ENCODE measurements at regions not wholly inside any gene's neighbourhood (a gene's known extent, or its start where the extent isn't known, plus 50 kb on each side); places are given as distances from the start of the nearest gene placed in this dataset.

DNA sequence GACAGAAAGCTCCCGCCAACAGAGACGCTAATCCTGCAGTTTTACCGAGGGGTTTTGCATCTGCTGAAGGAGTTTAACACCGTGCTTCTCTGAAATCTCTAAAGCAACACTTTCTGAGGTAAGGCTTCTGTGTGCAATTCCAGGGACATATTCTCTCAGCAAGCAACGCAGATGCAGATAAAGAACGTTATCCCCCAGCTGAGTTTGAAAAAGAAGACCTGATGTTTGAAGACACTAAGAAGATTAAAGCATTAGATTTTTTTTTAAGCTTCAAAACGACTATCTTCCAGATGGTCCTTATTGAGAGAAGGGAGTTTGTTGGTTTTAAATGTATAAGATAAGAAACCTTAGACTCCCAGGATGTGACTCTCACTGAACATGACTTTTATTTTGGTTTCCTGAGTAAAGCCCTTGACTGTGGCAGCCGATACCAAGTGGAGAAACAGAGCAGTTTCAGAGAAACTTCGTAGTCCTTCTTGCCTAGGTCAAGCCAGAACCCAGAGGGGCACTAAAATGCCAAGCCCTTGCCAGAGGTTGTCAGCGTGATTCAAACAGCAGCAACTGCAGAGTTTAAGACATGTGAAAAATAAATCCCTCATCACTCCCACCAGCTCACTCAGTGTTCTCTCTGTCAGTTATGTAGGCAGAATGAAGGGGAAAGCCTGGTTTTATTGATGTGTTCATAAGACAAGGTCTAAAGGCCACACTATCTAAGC is 353.3 kb upstream of the CNR1 start:
- H3K27me3 ChIP-seq (ENCODE audit: insufficient read depth, low read length), result no peaks in the 10 kb centered on the region
- no peak overlapping the region for H3K56ac ChIP-seq (ENCODE audit: insufficient read length, low read depth, low read length)
- no peak overlapping the region for H3K4me2 ChIP-seq (ENCODE audit: insufficient read depth, insufficient read length, low read length)
- no peak overlapping the region for H3T11ph ChIP-seq (ENCODE audit: low read length)
- no peak overlapping the region for H2BK120ac ChIP-seq (ENCODE audit: low read depth, low read length, poor library complexity, severe bottlenecking)
- H3K79me1 ChIP-seq (ENCODE audit: insufficient read depth, low read depth, low read length, poor library complexity, severe bottlenecking), result no peaks in the 10 kb centered on the region
- H3K79me2 ChIP-seq (ENCODE audit: insufficient read depth, low read length), result no peaks in the 10 kb centered on the region
- Mint-ChIP-seq H3K4me1 (peaks cover 0 to 7% of the 10 kb centered on the region in 2 experiments; a peak in 1 of 4 replicates), H3K27ac (0 out of 7 replicates have a peak overlapping the region, but pooled peaks of 1 of the 3 experiments have one; percentile 41), H3K27me3 (ENCODE audit: low read depth) (no peaks in the 10 kb centered on the region; the same call in 1 of the 2 replicates), H3K9me3 (peaks cover 0 to 9% of the 10 kb centered on the region in 2 experiments; a peak in 2 of 5 replicates), H3K36me3 (ENCODE audit: insufficient read depth in 1 of 3, low read depth in 3 of 3) (peaks cover 2 to 5% (median 4%) of the 10 kb centered on the region in 3 experiments; a peak in 3 of 7 replicates), H3K4me3 (no peak overlapping the region)
- H3K18ac ChIP-seq (ENCODE audit: insufficient read length, low read depth, low read length), result no peak overlapping the region
- no peak overlapping the region for H2BK20ac ChIP-seq (ENCODE audit: low read depth, low read length, poor library complexity, severe bottlenecking)
- H3K14ac ChIP-seq (ENCODE audit: insufficient read depth, low read length), result no peak overlapping the region
- H3K9ac ChIP-seq (ENCODE audit: extremely low read depth, insufficient read length, low read length), result no peak overlapping the region
- no peak overlapping the region for H3K23ac ChIP-seq (ENCODE audit: insufficient read length, low read depth, low read length)
- no peak overlapping the region for H2BK15ac ChIP-seq (ENCODE audit: low read depth, low read length)
- H4K20me1 ChIP-seq (ENCODE audit: control insufficient read depth, insufficient read depth, insufficient read length), result no peaks in the 10 kb centered on the region
- no peak overlapping the region for H4K8ac ChIP-seq (replicated peaks; ENCODE audit: insufficient read length, low read depth, low read length)
- no peaks in the 10 kb centered on the region for H3K9me3 ChIP-seq (ENCODE audit: control insufficient read depth, low read depth, low read length)
- no peak for DNase-seq
- H4K5ac ChIP-seq (ENCODE audit: insufficient read length, low read depth, low read length), result no peak overlapping the region
- WGBS (ENCODE audit: extremely low coverage, insufficient read length, low lambda C conversion rate), result no CpG with 5 or more reads among the region's 10 CpGs
- TF ChIP-seq, protein P1, sequence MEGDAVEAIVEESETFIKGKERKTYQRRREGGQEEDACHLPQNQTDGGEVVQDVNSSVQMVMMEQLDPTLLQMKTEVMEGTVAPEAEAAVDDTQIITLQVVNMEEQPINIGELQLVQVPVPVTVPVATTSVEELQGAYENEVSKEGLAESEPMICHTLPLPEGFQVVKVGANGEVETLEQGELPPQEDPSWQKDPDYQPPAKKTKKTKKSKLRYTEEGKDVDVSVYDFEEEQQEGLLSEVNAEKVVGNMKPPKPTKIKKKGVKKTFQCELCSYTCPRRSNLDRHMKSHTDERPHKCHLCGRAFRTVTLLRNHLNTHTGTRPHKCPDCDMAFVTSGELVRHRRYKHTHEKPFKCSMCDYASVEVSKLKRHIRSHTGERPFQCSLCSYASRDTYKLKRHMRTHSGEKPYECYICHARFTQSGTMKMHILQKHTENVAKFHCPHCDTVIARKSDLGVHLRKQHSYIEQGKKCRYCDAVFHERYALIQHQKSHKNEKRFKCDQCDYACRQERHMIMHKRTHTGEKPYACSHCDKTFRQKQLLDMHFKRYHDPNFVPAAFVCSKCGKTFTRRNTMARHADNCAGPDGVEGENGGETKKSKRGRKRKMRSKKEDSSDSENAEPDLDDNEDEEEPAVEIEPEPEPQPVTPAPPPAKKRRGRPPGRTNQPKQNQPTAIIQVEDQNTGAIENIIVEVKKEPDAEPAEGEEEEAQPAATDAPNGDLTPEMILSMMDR (conservative IDR thresholded peaks at IDR 0.05), result no peak
- H2AK5ac ChIP-seq (ENCODE audit: insufficient read length, low read length), result no peak overlapping the region
- no peaks in the 10 kb centered on the region for H3K4me1 ChIP-seq (ENCODE audit: insufficient read depth, low read length)
- no peak overlapping the region for H2BK5ac ChIP-seq (ENCODE audit: insufficient read length, low read length)
- H2AFZ ChIP-seq (ENCODE audit: low read length), result no peak overlapping the region
- H3K27ac ChIP-seq (ENCODE audit: insufficient read length, low read depth, low read length), result no peak overlapping the region
- no peak overlapping the region for H4K91ac ChIP-seq (ENCODE audit: insufficient read length, low read depth, low read length)
- no peak overlapping the region for H2BK12ac ChIP-seq (ENCODE audit: insufficient read length, low read depth, low read length)
- no peak overlapping the region for H3K4ac ChIP-seq (ENCODE audit: low read depth, low read length)
- H3K23me2 ChIP-seq (ENCODE audit: insufficient read length, low read depth, low read length, poor library complexity, severe bottlenecking), result no peaks in the 10 kb centered on the region

All from H9 (cell line).